ENCODE measurements at regions not wholly inside any gene's neighbourhood (a gene's known extent, or its start where the extent isn't known, plus 50 kb on each side); places are given as distances from the start of the nearest gene placed in this dataset.

DNA sequence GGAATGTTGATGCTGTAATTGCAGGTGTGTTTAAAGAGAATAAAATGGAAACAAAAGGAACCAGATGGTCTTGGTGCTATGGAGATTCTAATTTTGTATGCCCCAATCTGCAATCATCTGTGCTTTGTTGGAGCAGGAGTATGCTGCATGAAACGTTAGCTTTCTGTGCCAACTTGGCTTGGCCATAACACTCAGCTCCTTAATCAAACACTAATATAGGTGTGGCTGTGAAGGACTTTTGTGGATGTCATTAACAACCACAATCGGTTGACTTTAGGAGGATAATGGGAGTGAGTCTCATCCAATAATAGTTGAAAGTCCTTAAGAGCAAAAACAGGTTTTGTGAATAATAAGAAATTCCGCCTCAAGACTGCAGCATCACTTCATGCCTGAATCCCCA is 399.2 kb downstream of the NLGN4X start:
- DNase-seq (ENCODE audit: insufficient read length, low spot score): no peak
- no peak for FAIRE-seq

DNA sequence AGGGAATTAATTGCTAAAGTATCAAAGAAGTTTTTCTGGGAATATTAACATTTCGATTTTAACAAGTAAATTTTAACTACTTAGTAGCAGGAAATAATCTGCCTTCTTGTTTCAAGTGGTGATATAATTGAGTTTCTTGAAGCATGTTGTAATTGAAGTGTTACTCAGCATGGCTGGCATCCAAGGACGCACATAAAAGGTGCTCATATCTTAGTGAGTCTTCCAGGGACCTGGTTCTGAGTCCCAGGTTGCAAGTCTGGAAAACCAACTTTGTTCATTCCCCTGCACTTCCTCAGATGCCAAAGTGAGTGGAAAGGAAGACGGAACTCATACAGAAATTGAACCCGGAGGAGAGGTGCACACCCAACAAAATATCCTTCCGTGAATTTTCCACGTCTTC is 399.6 kb downstream of the NLGN4X start:
- no peak for DNase-seq (ENCODE audit: insufficient read length, low spot score)
- no peak for FAIRE-seq

DNA sequence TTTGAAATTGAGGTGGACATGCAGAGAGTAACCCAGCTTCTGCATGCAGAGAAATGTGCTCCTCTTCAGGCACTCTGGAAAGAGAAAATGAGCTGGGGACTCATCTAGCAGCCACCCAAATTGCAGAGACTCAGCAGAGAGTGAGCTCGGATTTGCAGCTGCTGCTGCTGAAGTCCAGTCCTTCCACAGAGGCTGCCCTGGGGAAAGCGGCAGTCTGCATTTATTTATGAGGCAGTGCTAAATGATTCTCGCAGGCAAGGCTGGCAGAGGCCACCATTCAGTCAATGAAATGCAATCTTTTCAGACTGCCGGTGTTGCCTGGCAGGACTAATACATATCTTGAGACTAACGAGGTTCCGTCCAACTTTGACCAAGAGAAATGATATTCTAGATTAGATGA is 404.8 kb downstream of the NLGN4X start:
- DNase-seq (ENCODE audit: insufficient read length, low spot score): no peak
- FAIRE-seq: no peak

DNA sequence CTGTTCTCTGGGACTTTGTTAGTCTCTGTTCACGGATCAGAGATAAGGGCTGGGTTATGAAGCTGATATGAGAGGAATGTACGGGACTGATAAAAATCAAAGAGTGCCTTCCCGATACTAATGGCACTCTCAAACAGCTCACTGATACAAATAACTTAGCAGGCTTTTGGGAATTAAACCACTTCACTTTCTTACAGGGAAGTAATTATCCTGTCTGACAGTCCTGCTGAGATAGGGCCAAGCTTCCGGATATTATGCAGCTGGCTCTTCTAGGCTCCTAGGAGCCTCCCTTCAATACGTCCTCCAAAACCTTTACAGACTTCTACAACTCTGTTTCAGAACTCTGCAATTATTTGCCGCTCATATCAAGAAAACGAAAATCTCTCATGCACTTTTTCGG is 418.0 kb downstream of the NLGN4X start:
- DNase-seq (ENCODE audit: insufficient read length, low spot score) (no peak), FAIRE-seq (no peak)

DNA sequence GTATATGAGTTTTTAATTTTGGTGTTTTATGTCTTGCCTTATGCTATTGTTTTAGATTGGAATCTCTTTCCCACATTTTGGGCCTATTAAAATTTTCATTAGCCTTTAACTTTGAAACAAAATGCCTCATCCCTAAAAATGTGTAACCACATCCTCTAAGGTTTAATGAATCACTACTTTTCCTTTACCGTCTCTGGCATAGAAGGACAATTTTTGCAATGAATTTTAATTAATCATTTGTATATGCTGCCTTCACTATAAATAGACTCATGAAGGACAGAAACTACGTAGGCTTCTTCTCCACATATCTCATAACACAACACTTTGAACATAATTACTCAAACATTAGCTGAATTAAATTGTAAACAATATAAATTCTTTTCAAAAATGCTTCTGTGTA is 421.5 kb downstream of the NLGN4X start:
- FAIRE-seq: no peak

DNA sequence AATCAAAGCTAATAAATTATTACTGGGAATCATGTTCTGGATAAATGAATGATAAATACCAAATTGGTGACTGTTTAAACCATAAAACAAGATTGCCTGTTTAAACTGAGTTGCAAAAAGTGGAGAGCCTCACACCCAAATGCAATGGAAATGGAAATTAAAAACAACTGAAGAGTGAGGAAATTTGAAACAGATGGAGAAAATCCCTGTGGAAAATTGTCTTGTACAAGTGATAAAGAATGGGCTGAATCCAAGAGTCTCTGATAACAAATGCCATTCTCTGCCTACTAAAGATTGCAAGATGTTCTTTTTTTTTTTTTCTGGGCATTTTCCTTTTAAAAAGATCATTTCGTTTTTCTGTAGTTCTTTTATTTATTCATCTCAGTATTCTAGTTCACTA is 426.3 kb downstream of the NLGN4X start:
- FAIRE-seq (no peak), DNase-seq (ENCODE audit: insufficient read length, low spot score) (no peak)

More for the DNA sequence above, 421.5 kb downstream of the NLGN4X start:
- DNase-seq (ENCODE audit: insufficient read length, low spot score): no peak

DNA sequence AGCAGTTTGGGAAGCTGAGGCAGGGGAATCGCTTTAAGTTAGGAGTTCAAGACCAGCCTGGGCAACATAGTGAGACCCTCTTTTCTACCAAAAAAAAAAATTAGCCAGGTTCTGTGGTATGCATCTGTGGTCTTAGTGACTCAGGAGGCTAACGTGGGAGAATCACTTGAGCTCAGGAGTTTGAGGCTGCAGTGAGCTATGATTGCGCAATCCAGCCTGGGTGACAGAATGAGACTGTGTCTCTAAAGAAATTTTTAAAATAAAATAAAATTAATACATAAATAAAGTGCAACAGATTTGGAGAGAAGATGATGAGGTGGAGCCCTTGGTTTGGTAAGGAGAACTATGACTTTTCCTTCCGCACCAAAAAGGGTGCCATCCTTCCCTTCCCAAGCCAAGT is 436.9 kb downstream of the NLGN4X start:
- FAIRE-seq (no peak), DNase-seq (ENCODE audit: insufficient read length, low spot score) (no peak)

DNA sequence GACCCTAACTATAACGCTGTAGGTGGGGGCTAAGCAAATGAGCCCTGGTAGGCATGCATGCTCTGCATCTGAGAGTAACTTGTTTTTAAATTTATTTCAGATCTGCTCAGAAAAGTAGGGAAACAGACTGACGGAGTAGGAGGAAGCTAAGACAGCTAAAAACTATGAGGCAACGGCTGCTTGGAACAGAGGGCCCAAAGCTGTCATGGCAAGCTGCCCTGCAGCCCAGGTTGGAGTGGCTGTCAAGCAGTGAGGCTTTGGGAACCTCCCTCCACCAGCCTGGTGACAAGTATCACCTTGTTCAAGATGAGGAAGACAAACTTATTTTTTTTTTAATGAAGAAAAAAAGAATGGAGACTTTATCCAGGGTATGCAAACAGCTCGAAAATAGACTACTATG is 439.8 kb downstream of the NLGN4X start:
- FAIRE-seq (no peak), DNase-seq (ENCODE audit: insufficient read length, low spot score) (no peak)

DNA sequence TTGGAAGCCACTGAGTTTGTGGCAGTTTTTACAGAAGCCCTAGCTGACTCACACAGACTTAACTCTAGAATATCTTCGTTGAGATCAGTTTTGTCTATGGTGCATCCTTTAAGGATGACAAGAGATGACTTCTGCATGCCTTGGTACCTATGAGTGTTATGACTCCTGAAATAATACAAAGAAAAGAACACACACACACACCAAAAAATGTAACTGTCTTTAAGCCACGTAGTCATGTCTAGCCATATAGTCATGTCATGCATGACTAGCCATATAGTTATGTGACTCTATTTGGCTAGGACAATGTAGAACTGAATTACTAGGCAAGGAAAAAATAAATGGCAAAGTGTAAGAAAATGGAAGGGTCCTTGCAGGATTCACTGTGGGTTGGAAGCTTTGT is 447.8 kb downstream of the NLGN4X start:
- DNase-seq (ENCODE audit: insufficient read length, low spot score) (no peak), FAIRE-seq (no peak)

DNA sequence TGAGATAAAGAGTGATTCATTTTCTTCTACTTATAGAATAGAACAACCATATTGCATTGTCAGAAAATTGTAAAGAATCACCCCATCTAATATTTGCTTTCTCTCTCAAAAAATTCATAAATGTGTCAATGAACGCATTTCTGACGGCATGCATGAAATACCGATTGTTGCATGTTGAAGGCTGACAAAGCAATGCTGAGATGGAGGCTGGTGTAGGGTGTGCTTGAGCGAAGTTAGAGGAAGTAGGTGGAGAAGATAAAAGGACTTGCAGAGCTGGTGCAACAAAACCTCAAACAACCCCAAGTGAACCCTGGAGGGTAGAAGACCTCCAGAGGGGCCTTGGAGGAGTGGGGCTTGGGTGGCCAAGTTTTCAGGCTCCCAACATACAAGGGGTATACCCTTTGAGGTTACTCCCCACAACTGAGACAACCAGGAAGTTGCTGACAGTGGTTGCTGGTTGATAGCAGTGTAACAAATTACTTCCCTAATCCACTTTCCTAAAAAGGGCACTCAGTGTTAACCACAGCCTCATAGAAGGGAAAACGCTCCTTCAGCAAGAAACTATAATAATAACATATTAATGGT is 452.7 kb downstream of the NLGN4X start:
- DNase-seq (ENCODE audit: insufficient read length, low spot score): no peak
- no peak for FAIRE-seq

DNA sequence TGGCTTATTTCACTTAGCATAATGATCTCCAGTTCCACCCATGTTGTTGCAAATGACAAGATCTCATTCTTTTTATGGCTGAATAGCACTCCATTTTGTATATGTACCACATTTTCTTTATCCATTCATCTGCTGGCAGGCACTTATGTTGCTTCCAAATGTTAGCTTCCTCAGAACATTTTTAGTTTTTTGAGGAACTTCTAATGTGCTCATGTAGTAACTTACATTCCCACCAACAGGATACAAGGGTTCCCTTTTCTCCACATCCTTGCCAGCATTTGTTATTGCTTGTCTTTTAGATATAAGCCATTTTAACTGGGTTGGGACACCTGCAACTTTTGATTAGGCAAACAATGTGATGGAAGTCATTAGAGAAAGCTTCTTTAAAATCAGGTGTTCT is 454.2 kb downstream of the NLGN4X start:
- FAIRE-seq (no peak), DNase-seq (ENCODE audit: insufficient read length, low spot score) (no peak)

DNA sequence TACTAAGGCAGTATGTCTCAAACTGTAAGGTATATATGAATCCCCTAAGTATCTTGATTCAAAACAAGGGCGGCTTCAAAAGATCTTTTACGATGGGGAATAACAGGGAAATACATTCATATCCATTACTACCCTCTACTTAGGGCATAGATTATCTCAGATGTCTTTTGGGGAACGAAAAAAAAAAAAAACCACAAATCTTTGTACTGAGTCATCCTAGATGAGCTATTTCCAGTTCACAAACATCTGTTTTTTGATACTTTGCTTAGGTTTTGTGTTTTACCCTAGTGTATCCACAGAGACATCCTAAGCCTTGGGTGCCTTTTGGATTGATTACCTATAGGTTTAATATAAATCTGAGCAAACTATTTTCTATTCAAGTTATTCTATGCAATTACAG is 457.2 kb downstream of the NLGN4X start:
- DNase-seq (ENCODE audit: insufficient read length, low spot score) (no peak), FAIRE-seq (peak; percentile 8)

DNA sequence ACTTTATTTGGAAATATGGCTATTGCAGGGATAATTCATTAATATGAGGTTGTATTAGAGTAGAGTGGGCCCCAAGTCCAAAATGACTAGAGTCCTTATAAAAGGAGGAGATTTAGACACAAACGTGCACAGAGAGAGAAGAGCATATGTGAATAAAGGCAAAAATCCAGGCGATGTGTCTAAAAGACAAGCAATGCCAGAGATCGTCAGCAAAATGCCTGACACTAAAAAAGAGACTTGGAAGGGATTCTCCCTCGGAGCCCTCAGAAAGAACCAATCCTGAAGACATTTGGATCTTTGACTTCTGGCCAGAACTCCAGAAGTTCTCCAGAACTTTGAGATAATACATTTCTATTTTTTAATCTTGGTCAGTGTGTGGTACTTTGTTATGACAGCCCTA is 472.1 kb downstream of the NLGN4X start:
- DNase-seq (ENCODE audit: insufficient read length, low spot score): no peak
- FAIRE-seq: no peak

DNA sequence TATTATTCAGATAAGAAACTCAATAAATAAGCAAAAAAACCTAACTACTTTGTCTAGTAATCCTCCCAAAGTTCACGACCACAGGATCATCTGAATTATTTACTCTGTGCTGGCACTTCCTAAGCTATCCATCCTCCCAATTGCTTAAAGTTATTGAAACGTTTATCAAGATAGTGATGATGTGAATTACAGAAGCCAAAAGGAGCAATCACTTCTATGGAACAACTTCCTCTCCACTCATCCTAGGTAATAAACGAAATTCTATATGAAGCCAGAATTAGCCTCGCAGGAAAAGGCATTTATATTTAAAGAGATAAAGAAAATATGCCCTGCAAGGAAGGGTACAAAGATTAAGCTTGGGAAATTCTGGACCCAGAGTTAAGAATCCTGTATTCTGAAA is 475.4 kb downstream of the NLGN4X start:
- FAIRE-seq: no peak
- DNase-seq (ENCODE audit: insufficient read length, low spot score): no peak

DNA sequence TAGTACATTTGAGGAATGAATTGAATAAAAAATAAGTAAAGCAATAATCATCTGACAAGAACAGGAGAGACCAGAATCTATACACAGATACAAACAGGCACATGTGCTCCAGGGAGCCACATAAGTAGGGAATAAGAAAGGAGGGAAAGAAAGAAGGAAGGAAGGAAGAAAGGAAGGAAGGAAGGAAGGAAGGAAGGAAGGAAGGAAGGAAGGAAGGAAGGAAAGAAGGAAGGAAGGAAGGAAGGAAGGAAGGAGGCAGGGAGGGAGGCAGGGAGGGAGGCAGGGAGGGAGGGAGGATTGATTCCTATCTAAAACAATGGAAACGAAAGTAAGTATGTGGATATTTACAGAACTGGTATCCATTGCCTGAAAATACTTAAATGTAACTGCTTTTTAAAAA is 475.8 kb downstream of the NLGN4X start:
- no peak for FAIRE-seq
- no peak for DNase-seq (ENCODE audit: insufficient read length, low spot score)

DNA sequence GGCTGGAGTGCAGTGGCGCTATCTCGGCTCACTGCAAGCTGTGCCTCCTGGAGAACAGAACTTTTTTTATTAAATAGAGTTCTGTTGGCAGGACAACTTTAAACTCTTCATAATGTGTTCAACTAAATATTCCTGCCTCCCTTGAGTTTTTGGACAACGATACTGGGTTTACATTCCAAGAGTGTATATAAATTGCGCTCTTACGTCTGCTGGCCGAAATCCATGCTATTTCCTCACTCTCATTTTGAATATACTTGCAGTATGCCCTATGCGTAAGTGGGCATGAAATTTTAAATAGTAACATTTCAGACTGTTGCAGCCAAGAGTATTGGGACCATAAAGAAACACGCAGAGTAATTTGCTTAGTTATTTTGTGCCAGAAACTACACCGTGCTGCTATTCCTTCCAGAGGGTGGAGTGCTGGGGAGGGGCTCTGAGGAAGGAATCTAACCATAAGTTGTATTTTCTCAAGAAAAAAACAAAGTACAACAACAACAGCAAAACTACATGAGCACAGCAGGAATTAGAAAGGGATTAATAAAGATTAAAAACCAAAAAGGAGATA is 480.0 kb downstream of the NLGN4X start:
- DNase-seq (ENCODE audit: insufficient read length, low spot score): no peak
- FAIRE-seq: no peak

DNA sequence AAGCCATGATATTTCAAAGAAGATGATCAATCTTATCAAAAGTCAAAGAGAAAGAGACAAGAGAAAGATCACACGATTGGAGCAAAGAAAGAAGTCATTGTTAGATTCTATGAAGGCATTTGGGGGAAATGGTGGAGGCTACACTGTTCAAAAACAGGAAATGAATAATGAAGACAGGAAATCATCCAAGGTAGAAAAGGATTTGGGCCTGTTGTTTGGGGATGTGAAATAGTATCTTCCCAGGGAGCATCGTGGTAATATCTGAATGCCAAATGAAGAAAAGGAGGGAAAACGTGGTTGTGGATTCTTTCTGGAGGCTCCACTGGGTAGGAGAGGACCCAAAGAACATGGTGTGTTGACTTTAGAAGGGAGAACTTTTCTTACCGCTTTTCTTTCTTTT is 482.4 kb downstream of the NLGN4X start:
- no peak for DNase-seq (ENCODE audit: insufficient read length, low spot score)
- no peak for FAIRE-seq

DNA sequence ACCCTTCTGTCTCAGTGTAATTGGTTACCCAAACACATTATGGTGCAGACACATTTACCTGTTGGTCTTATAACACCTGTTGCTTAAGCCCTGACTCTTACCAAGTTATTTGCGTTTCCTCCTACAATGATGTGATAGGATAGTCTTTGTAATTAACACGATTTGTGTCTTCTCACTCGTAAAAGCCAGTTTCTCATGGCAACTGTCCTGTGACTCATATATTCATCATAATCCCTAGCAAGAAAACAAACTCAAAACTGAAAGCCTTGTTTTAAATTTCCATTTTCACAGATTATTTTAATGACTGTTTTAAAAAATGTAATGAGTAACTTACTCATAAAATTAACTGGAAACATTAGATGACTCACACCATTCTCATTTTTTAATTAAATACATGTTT is 495.2 kb downstream of the NLGN4X start:
- DNase-seq (ENCODE audit: insufficient read length, low spot score) (no peak), FAIRE-seq (no peak)

DNA sequence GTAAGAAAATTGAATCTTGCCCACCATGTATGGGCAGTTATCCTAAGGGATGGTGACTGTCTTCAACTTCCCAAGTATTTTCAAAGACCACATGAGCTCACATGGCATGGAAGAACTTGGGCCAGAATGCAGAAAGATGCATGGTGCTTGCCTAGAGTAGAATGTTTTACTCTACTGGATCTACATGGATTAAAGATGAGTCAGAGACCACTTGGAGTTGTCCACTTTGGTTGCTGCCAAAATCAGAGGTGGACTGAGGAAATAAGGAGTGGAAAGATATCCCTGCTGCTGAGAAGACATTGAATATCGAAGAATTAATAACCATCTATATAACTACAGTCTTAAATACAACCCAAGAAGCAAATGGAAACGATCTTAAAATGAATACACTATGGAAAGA is 498.1 kb downstream of the NLGN4X start:
- no peak for FAIRE-seq
- DNase-seq (ENCODE audit: insufficient read length, low spot score): no peak

DNA sequence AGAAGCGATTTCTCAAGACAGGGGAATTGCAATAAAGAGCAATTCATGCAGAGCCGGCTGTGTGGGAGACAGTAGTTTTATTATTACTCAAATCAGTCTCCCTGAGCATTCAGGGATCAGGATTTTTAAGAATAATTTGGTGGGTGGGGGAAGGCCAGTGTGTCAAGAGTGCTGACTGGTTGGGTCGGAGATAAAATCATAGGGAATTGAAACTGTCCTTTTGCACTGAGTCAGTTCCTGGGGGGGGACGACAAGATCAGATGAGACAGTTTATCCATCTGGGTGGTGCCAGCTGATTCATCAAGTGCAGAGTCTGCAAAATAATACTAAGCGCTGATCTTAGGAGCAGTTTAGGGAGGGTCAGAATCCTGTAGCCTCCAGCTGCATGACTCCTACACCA is 502.4 kb downstream of the NLGN4X start:
- no peak for DNase-seq (ENCODE audit: insufficient read length, low spot score)

DNA sequence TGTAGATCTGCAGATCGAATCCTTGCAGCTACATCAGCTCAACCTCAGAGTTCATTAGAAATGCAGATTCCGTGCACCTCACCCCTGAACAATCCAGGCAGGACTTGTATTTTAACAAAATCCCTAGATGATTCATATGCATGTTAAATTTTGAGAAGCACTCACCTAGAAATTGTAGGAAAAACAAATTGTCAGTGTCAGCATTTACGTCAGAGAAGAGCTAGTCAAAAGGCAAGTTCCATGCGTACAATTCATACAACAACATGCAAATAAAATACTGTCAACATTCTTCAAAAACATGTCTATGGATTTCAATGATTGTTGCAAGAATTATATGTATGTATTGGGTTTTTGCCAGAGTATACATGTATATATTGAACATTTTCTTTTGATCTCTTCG is 504.5 kb downstream of the NLGN4X start:
- no peak for FAIRE-seq
- DNase-seq (ENCODE audit: insufficient read length, low spot score): no peak

More for the DNA sequence above, 502.4 kb downstream of the NLGN4X start:
- FAIRE-seq: no peak

DNA sequence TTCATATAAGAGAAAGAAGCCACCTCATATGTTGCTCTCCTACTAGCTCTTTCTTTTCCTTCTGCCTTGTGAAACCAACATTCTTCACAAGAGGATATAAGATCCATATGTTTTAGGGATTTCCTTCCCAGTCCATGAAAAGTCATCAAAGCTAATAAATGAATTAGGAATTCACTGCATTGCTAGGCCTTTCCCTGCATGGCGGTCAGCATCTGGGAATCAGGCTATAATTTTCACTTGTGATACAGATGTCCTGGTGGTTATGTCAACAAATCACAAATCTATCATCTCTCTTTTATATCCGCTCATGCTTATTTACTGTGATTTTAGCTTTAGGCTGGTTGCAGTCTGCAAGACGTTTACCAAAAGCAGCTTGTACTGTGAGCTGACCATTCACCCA is 510.0 kb downstream of the NLGN4X start:
- DNase-seq (ENCODE audit: insufficient read length, low spot score): no peak
- FAIRE-seq: no peak

DNA sequence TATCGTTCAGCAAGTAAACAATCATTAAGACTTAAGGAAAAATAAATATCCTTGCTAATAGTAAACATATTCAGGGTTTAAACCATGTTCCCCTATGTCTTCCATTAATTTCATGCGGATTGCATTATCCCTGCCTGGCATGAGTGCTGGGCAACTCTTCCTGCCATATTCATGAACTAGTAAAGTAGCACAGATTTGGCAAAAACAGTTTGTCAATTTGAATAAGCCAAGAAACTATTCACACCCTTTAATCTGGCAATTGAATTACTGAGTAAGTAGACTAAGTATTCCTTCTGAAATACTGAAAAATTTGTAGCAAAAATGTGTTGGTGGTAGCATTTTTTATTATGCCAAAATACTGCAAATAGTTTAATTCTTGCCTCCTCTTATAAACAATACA is 512.0 kb downstream of the NLGN4X start:
- FAIRE-seq (no peak), DNase-seq (ENCODE audit: insufficient read length, low spot score) (no peak)
